HT1080 (cell line): ENCODE measurements at regions not wholly inside any gene's neighbourhood (a gene's known extent, or its start where the extent isn't known, plus 50 kb on each side); places are given as distances from the start of the nearest gene placed in this dataset.
"Not testable (repeated sequence)": the region's sequence is repeated elsewhere in the genome, so short reads cannot be mapped to it uniquely, and the experiment has no call there.

Source experiments
- DNase-seq: peaks from one replicate; pipeline ENCODE4 v3.0.0-alpha.2; 2015; ENCODE audit warnings: low read depth

DNA sequence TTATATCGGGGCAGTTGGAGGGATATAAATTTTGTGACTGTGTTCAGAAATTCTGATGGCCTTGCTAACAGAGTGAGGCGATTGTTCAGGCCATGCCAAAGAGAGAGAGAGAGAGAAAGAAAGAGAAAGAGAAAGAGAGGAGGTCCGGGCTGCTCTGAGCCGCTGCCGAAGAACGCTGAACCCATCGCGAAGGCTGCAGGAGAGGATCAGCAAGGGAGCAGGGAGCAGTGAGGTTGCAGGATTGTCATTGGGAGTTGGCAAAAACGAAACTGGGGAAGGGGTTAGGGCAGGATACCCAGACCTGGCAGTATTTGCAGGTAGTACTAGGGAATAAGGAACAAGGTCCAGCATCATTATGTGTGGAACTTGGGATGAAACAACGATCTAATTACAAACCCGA is 537.1 kb downstream of the INSC start:
- no peak for DNase-seq

DNA sequence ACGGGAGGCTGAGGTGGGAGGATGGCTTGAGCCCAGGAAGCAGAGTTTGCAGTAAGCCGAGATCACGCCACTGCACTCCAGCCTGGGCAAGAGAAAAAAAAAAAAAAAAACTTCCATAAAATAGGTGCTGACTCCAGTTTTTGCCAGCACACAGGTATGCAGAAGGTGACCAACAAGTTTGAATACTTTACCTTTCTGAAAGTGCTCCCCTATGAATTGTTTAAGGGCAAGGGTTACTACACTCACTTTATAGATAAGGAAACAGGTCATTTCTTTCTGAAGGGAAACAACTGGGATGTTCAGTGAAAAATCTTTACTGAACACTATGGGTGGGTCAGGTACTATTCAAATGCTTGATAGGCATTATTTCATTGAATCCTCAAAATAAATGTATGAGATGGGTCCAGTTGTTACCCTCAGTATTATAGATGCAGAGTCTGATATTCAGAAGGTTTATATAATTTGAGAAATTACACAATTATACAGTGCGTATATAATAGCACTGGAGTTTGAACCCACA is 538.5 kb downstream of the INSC start:
- no peak for DNase-seq

DNA sequence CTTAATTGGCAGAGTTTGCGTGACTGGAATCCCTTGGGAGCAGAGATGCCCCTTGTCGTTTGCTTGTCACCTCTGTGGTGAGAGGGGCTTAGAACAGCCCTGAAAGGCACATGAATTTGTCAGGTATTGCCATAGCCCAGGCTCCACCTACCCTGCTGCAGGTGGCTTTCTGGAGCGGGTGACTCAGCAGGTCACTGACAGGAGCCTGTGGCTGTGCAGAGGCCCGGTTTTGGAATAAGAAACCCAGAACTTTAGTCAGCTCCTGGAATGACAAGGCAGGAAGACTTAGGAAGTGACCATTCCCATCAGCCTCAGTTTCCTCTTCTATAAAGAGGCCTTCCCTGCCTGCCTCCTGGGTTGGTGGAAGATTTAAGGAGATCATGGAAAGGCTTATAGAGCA is 539.7 kb downstream of the INSC start:
- no peak for DNase-seq

DNA sequence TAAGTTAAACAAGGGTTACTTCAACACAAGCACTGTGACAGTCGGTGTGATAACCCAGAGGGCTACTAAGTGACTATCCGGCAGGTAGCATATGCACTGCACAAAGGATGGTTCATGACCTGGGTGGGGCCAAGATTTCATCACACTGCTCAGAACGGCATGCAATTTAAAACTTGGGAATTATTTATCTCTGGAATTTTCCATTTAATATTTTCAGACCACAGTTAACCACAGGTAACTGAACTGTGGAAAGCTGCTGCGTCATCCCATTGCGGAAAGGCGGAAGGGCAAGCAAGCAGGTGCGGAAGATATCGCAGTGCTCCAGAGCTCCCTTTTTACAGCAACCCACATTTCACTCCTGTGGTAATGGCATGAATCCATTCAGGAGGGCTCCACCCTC is 540.8 kb downstream of the INSC start:
- DNase-seq: no peak

DNA sequence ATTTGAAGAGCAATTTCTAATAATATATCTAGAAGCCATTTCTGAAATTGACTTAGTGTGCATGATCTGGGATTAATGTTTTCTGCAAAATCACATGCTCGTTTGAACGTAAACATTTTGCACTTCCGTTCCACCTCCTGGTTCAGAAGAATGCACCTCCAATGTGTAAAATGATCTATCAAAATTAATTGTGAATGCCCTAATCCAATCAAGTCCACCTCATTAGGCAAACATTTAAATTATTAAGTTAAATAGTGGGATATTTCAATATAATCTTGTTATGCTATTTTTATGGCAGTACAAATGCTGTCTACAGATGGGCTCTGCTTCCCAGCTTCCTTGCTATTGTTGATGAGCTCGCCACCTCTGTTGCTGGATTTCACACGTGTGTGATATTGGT is 542.5 kb downstream of the INSC start:
- DNase-seq: no peak

DNA sequence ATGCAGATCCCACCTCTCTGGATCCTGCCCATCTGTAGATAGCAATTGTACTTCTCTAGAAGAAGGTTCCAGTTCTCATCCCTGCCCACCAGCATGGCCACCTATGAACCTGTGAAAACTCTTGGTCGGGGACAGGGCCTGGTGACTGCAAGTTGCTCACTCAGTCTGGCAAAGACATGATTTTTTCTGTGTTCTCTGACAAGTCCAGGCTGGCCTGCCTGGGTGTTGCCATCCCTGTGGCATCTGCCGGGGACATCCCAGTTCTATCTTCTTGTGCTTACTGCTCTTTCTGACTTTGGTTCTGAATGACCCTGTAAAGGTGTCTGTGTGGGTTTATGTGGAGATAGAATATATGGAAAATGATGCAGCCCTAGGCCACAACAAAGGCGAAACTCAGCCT is 545.8 kb downstream of the INSC start:
- DNase-seq: no peak

DNA sequence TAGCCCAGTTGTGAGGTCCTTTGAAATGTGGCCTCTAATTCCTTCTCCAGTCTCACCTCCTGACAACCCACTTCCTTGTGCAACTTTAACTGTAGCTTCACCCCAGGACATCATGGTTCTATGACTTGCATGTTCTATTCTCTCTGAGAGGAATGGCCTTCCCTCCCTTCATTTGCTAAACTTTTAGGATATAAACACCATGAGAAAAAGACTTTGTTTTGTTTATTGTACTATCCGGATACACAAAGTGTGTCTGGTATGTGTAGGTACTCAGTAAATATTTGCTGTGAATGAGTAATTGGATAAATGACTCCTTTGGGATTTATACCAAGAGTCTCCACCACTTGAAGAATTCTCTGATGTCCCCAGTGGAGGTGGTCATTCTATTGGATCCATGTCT is 547.6 kb downstream of the INSC start:
- DNase-seq: no peak

DNA sequence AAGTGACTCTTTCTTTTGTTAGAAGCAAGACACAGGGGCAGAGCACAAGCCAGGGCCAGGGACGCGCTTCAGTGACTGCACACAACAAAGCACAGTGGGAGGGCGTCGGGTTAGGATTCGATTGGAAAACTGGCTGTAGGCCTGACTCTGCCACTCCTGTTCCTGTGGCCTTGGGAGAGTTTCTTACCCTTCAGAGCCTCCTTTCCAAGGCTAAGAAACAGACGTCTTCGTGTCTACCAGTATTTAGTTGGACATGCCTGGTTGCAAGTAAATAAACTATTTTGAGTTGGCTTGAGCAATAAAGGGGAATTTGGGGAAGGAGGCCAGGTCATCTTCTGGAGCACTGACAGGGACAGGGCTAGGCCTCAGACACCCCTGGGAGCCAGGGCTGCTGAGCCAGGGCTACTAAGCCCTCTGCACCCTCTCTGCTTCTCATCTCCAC is 549.1 kb downstream of the INSC start:
- DNase-seq: no peak

DNA sequence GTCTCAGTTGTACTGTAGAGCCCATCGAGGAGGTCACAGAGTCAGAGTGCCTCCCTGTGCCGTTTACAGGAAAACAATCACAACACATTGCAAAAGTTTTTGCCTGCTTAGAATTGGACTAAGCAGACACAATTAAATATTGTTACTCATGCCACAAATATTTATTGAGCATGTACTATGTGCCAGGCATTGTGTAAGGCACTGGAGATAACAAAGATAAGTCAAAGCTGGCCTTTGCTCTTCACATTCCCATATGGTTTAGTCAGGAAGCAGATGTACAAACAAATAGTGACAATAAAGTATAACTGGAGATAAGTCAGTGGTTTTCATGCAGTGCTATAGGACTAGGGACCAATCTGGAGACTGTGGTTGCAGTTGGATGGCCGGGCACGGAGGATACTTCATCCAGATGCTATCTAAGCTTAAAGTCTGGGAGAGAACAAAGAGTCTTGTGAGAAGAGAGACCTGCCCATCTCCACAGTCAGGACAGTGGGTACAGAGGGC is 550.7 kb downstream of the INSC start:
- peak; percentile 20 for DNase-seq

DNA sequence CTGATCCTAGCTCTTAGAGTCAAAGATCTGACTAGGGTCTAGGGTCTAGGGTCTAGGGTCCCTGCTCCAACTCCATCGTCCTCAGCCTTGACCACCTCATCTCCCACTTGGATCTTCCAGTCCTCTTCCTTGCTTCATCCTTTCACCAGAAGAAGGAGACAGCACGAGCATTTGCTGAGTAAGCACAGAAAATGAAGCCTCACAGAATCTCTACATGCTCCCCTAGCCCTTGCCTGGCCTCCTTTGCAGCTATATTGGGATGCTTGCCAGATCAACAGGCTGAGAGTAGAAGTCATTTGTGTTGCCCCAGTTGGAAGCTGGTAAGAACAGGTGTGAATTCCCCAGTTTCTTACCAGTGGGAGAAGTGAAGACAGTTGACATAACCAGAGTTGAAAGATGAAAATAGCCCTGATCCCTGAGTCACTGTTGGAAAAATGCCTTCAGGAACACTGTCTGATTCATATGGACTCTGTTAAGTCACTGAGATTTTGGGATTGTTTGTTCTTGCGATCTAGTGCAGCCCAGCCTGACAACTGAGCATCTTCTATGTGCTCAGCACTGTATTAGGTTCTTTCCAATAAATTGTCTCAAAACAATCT is 552.5 kb downstream of the INSC start:
- DNase-seq: peak; percentile 6

DNA sequence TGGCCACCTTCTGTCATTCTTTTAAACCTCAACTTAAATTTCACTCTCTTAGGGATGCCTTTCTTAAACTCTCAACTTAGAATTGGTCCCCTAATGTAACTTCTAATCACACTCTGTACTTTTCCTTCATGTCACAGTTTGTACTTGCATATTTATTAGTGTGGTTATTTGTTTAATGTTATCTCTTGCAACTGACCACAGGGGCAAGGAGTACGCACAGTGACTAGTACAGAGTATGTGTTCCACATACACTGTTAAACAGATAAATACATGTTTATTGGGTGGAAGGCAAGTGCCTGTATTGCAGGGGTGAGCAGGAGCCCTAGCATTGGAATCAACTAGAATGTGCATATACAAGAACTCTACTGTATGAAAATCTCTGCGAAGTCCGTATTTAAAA is 554.0 kb downstream of the INSC start:
- no peak for DNase-seq

DNA sequence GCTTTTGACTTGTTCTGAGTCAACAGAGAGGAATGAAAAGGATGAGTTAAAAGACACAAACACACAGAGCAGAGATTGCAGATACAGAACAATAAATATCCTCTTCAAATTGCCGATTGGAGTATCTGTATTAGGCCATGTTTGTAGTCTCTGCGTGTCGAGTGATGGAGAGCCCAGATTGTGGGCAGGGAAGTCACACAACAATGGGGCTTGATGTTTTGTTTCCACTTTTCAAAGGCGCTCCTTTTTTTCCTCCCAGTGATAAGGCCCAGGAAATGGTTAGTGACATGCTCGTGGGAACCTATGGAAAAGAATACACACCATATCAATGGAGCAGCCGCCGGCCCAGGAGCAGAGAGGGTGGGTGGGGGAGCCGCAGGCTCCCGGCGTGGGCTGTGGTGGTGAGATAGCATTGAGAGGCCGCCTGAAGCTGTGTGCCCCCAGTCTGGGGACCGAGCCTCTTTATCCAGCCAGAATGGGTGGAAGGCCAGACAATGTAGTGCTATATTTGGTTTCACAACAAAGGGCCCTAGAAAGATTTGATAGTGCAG is 555.9 kb downstream of the INSC start:
- no peak for DNase-seq

DNA sequence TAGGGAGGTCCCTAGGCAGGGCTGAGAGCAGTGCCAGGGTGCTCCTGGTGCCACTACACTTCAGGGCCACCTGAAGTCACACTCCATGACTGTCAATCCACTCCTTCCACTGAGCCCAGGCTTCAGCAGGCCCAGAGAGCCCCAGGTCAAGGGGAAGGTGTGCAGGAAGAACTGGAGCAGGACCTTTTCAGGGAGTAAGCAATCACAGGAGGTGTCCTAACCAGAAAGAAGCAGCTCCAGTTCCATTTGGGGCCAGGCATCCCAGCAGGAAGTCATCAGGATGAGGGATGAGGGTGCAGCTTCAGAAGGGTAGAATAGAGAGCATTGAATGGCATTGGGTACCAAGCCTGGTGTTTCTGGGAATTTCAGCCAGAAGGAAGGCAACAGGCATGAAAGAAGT is 556.5 kb downstream of the INSC start:
- DNase-seq: no peak

DNA sequence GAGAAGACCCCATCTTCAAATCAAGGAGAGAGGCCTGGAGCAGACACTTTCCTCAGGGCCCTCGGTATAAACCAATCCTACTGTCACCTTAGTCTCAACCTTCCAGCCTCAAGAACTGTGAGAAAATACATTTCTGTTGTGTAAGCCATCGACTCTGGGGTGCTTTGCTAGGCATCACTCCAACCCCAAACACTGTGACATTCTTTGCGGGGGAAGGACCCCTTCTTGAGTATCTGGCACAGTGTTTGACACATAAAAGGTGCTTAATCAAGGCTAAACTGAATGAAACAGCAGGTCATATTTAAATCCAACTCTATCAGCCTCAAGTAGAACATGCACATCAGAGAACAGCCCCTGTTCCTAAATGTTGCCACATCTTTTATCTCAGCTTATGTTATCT is 558.1 kb downstream of the INSC start:
- DNase-seq: no peak

DNA sequence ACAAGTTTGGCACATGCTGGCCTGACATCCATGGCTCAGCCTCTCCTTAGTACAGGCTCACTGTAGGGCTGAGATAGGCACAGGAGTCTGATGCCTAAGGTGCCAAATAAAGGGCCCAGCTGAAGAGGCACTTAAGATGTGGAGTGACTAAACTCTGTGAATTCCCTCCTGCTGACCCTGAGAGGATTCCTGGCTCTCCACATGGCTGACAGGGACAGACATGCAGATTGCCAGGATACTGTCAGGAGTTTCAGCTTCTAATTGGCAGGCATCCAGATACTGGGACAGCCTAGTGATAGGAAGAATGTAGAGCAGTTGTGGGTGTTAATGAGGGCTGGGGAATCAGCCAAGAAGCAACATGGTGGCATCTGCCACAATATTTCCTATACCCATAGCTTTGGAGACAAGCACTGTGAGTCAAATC is 558.7 kb downstream of the INSC start:
- no peak for DNase-seq

DNA sequence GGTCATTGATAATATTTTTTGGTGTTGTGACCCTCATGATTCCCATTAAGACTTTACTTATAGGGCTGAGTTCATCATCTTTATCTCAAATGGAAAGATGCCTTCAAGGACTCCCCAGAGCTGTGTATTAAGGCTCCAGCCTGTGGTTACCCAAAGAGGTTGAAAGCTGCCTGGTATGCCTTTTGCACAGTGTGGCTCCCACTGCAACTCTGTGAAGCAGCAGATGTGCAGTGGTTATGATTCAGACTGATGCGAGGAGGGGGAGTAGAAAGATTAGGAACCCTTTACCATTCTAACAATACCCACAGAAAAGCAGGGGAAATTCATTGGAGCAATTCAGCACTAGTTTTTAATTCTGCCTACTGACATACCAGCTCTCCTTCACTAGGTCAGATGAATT is 560.0 kb downstream of the INSC start:
- DNase-seq: no peak

DNA sequence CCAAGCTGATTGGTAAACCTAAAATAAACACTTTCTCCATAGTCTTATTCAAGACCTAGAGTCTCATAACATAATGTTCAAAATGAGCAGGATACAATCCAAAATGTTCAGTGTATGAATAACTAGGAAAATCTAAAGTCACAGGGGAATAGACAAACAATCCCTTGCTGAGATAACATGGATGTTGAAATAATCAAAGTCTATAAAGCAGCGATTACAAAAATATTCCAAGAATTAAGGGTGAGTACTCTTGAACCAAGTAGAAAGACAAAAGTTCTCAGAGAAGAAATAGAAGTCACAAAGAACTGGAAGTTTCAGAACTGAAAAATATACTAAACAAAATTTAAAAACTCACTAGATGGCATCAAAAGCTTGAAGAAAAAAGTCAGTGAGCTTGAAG is 561.0 kb downstream of the INSC start:
- DNase-seq: no peak

DNA sequence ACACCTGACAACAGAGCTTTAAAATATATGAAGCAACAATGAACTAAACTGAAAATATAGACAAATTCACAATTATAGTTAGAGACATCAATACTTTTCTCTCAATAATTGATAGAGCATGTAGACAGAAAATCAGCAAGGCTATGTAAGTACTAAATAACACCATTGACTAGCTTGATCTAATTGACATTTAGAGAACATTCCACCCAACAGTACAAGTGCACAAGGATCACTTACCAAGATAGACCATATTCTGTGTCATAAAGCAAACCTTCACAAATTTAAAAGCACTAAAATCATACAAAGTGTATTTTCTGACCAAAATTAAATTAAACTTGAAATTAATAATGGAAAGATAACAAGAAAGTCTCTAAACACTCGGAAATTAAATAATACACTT is 562.5 kb downstream of the INSC start:
- DNase-seq: no peak

DNA sequence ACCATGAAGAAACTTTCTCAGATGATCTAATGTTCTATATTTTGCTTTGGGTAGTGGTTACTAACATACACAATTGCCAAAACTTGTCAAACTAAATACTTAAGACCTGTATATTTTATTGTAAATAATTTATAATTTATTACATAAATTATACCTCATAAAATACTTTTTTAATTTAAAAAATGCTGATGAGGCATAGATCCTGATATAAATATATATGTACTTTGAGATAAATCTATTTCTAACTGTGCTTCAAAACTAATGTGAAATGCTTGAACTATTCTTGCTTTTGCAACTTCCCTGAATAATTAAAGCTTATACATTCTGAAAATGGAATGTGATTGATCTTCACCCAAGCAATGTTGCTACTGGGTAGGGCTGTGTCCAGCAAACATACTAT is 568.8 kb downstream of the INSC start:
- no peak for DNase-seq

DNA sequence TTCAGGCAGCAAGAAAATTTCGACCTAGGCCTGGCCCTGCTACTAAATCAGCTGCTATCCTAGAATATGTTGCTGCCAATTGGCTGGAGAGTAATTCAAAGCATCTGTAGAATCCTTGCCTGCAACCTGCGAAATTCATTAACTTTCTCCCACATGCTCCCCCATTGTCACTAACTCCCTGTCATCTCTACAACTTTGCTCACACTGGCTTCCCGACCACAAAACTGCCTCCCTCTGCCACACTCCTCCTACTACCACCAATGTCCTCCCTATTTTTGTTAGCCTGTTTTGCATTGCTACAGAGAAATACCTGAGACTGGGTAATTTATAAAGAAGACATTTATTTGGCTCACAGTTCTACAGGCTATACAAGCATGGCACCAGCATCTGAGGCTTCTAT is 570.6 kb downstream of the INSC start:
- DNase-seq: no peak

DNA sequence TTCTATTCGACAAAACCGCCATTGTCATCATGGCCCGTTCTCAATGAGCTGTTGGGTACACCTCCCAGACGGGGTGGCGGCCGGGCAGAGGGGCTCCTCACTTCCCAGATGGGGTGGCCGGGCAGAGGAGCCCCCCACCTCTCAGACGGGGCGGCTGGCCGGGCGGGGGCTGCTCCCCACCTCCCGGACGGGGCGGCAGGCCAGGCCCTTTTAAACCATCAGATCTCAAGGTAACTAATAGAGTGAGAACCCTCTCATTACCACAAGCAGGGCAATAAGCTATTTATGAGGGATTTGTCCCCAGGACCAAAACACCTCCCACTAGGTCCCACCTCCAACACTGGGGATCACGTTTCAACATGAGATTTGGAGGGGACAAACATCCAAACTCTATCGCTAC is 571.5 kb downstream of the INSC start:
- not testable (repeated sequence) for DNase-seq

DNA sequence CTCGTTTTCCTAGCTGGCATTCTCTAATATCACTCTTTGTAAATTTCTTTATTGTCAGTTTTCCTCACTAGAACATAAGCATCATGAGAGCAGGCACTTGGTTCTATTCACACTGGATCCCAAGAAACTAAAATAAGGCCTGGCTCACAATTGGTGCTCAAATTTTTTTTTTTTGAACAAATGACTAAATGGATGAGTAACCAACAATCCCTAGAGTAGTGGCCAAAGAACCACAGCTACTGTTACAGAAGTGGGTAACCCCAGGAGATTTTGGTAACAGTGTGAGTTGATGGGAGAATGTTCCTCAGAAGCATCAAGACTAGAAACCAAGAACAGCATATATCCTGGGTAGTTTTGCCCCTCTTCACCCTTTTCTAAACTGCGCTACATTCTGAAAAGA is 572.6 kb downstream of the INSC start:
- DNase-seq: peak; percentile 32

DNA sequence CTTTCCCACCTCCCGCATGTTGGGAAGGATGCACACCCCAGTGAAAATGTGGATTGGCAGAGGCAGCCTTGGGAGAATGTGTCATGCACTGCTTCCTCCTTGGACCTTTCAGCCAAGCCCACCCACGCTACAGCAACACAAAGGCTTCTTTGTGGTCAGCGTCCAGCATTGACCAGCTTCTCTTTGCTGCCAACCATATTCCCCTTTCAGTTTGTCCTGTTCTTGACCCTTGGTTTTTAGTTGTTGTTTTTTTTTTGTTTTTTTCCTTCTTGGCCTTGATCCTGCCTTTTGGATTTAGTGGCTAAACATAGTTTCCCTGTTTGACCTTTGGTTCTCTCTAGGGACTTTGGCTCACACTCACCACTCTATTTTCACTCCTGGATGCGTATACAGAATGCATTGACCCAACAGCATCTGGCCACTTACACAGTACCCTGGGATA is 573.6 kb downstream of the INSC start:
- peak; percentile 73 for DNase-seq
